GM12872 (cell line): ENCODE measurements at regions not wholly inside any gene's neighbourhood (a gene's known extent, or its start where the extent isn't known, plus 50 kb on each side); places are given as distances from the start of the nearest gene placed in this dataset.

Experiments
- TF ChIP-seq, protein P1 (sequence below): IDR thresholded peaks from 3 replicates; pipeline ENCODE4 v1.5.1; 2011; ENCODE audit warnings: low read depth, mild to moderate bottlenecking, low read length, moderate library complexity; ENCODE audit not compliant: insufficient read depth

DNA sequence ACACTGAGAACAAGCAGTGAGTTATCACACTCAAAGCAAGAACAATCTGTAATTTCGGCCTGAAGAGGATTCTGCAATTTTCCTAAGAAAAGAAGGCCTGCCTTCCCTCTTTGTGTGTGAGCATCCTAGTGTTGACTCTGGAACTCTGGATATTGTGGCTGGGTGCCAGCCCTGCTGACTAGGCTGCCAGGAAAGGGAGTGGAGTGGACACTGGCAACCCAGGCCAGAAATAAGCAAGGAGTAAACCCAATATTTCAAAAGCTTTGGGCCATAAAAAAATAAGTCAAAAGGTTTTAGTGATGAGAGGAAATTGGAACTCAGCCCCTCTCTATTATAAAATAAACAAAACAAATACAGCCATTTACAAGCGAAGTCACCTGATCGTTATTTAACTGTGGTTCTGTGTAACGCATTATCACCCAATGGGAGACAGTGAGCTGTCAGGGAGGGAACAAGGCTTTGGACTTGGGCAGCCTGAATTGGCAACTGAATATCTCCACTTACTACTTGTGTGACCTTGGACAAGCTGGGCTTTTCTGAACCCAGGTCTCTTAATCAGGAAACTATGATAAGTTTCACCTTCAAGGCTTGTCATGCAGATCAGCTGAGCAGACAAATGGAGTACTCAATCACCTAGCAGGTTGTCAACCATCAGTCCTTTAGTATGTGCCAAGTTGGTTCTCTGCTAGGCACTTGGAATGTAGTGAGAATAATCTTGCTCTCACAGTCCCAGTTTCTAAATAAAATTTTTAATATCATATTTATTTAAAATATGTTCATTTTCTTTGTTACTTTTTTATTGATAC is 196.2 kb downstream of the PAX1 start:
- TF ChIP-seq, protein P1, sequence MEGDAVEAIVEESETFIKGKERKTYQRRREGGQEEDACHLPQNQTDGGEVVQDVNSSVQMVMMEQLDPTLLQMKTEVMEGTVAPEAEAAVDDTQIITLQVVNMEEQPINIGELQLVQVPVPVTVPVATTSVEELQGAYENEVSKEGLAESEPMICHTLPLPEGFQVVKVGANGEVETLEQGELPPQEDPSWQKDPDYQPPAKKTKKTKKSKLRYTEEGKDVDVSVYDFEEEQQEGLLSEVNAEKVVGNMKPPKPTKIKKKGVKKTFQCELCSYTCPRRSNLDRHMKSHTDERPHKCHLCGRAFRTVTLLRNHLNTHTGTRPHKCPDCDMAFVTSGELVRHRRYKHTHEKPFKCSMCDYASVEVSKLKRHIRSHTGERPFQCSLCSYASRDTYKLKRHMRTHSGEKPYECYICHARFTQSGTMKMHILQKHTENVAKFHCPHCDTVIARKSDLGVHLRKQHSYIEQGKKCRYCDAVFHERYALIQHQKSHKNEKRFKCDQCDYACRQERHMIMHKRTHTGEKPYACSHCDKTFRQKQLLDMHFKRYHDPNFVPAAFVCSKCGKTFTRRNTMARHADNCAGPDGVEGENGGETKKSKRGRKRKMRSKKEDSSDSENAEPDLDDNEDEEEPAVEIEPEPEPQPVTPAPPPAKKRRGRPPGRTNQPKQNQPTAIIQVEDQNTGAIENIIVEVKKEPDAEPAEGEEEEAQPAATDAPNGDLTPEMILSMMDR: no peak

DNA sequence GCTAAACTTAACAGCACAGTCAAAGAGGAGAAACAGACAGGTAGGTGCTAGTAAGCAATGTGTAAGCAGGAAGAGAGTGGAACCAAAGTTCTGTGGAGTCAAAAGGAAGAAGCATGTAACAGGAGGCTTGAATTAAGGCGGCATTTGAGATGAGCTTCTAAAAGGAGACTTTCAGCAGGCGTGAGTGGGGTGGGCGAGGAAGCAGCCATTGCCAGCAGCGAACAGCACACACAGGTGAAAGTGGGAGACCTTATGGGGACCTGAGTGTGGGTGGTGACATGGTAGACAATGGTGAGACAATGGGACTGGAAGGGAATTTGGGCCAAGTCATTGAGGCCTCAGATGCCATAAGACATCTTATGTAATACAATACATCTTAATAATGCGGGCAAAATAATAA is 195.0 kb downstream of the PAX1 start:
- TF ChIP-seq, protein P1: no peak

DNA sequence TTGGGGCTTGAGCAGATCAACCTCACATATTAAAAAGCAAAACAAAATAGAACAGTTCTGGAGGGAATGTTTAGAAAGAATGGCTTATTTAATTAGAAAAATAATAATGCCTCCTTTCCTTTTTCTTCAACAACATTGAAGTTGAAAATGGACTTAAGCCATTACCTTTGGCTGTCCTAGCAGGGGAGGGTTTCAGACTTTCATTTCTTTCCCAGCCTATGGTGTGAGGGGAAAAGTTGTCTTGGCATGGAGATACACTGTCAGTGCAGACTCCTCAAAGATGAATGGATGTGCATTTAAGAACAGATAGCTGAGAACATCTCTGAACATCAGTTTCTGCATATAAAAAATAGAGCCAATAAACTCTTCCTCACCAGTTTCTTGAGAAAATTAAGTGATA is 169.5 kb downstream of the PAX1 start:
- TF ChIP-seq, protein P1: no peak

DNA sequence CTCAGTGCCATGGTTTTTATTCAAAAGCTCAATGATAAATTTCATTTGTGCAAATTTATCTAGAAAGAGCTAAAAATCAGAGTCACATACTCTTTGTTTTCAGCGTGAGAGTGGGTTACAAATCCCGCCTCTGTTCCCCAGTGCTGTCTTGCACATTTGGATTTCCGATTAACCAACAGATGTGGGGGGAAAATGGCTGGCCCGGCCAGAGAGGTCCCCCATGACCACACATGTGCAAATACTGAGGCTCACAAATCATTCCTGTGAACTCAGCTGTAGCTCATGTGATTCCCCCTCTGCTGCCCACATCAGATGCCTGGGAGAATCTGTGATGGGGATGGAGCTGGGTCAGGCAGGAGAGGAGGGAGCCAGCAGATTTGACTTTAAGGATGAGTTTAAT is 168.7 kb downstream of the PAX1 start:
- TF ChIP-seq, protein P1: no peak

DNA sequence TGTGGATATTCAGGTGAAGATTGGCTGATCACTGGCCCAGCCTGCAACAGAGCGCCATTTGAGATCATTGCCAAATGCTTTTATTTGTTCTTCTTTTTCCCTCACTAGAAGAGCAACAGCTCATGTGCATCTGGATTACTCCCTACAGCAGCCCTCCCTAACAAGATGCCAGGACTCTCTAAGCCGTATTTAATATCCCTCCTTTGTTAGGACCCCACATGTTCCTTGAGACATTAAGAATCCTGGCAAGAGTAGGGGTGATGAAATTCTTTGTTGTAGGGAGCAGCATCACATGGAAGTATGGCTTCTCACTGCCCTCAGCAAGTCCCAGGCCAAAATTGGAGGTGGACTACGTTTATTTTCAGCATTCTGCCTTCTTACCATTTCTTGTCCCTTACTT is 167.8 kb downstream of the PAX1 start:
- TF ChIP-seq, protein P1: no peak

DNA sequence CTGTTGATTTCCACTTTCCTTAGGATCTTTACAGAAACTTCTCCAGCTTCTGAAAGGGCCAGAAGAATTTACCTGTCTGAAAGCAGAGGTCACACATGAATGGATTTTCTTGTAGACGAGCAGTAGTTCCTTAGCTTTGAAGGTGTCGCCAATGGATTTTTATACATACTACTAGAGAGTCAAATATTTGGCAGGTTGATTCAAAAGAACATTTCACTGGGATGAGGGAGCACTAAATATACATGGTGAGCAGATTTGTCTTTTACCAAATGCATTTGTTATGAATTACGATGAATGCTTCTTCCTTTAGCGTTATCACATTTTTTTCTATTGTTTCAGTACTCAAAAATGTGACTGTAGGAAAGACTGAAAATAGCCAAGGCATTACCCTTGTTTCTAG is 162.3 kb downstream of the PAX1 start:
- TF ChIP-seq, protein P1: no peak

DNA sequence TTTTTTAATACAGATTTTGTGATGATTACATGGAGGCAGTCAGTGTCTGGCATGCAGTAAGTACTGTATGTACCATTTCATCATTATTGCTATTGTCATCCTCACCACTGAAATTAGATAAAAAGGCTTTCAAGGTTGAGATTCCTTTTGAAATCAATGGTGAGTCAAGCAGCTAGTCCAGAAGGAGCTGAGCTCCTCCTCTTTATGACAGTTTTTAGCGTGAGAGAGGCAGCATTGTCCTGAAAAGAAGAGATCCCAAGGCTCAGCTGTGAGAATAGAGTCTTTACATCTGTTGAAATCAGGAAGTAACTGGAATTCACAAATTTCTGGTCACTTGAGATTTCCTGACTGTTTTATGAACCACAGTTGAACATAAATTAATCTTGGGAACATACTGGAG is 161.9 kb downstream of the PAX1 start:
- TF ChIP-seq, protein P1: no peak
